ENCODE measurements at regions not wholly inside any gene's neighbourhood (a gene's known extent, or its start where the extent isn't known, plus 50 kb on each side); places are given as distances from the start of the nearest gene placed in this dataset.

GRCh38 chr3:152128356-152128755, 140.4 kb upstream of the MBNL1 start:
- Histone ChIP-seq H3K36me3 (ENCODE audit: control insufficient read depth, low read length) (no peaks in the 10 kb centered on the region), H3K4me1 (ENCODE audit: control insufficient read depth, low read length) (no peaks in the 10 kb centered on the region), H3K4me2 (ENCODE audit: low read length) (no peak overlapping the region), H3F3A (ENCODE audit: control insufficient read depth, insufficient read depth) (no peaks in the 10 kb centered on the region), H3K27me3 (ENCODE audit: control insufficient read depth, low read length) (no peaks in the 10 kb centered on the region), H3K27ac (ENCODE audit: low read depth, low read length) (no peak overlapping the region), H3K79me2 (ENCODE audit: control insufficient read depth, low read length) (no peaks in the 10 kb centered on the region), H3K9me3 (ENCODE audit: control insufficient read depth, insufficient read depth, low read length) (no peaks in the 10 kb centered on the region), H3K4me3 (ENCODE audit: low read length) (no peak overlapping the region), H3K9me2 (replicated peaks; ENCODE audit: control insufficient read depth, low read length) (no peaks in the 10 kb centered on the region), H4K20me1 (ENCODE audit: control insufficient read depth, insufficient read depth, low read depth, low read length) (no peaks in the 10 kb centered on the region)
- TF ChIP-seq, protein P1, sequence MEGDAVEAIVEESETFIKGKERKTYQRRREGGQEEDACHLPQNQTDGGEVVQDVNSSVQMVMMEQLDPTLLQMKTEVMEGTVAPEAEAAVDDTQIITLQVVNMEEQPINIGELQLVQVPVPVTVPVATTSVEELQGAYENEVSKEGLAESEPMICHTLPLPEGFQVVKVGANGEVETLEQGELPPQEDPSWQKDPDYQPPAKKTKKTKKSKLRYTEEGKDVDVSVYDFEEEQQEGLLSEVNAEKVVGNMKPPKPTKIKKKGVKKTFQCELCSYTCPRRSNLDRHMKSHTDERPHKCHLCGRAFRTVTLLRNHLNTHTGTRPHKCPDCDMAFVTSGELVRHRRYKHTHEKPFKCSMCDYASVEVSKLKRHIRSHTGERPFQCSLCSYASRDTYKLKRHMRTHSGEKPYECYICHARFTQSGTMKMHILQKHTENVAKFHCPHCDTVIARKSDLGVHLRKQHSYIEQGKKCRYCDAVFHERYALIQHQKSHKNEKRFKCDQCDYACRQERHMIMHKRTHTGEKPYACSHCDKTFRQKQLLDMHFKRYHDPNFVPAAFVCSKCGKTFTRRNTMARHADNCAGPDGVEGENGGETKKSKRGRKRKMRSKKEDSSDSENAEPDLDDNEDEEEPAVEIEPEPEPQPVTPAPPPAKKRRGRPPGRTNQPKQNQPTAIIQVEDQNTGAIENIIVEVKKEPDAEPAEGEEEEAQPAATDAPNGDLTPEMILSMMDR (IDR thresholded peaks at IDR 0.05; ENCODE audit: low read depth, low read length, poor library complexity, severe bottlenecking): no peak
- no peak for TF ChIP-seq EZH2phosphoT487 (IDR thresholded peaks at IDR 0.05; ENCODE audit: borderline replicate concordance, low read length)

GRCh38 chr3:152139651-152140050, 129.1 kb upstream of the MBNL1 start:
- no peaks in the 10 kb centered on the region for H3K36me3 ChIP-seq (ENCODE audit: control insufficient read depth, low read length)
- H3K4me3 ChIP-seq (ENCODE audit: low read length): no peak overlapping the region
- H3K79me2 ChIP-seq (ENCODE audit: control insufficient read depth, low read length): no peaks in the 10 kb centered on the region
- TF ChIP-seq, protein P1 (IDR thresholded peaks at IDR 0.05; ENCODE audit: low read depth, low read length, poor library complexity, severe bottlenecking): no peak
- no peak for TF ChIP-seq EZH2phosphoT487 (IDR thresholded peaks at IDR 0.05; ENCODE audit: borderline replicate concordance, low read length)
- H3K9me3 ChIP-seq (ENCODE audit: control insufficient read depth, insufficient read depth, low read length): no peaks in the 10 kb centered on the region
- no peaks in the 10 kb centered on the region for H4K20me1 ChIP-seq (ENCODE audit: control insufficient read depth, insufficient read depth, low read depth, low read length)
- no peaks in the 10 kb centered on the region for H3K9me2 ChIP-seq (replicated peaks; ENCODE audit: control insufficient read depth, low read length)
- no peaks in the 10 kb centered on the region for H3K4me1 ChIP-seq (ENCODE audit: control insufficient read depth, low read length)
- H3K27ac ChIP-seq (ENCODE audit: low read depth, low read length): no peak overlapping the region
- no peak overlapping the region for H3K4me2 ChIP-seq (ENCODE audit: low read length)
- H3F3A ChIP-seq (ENCODE audit: control insufficient read depth, insufficient read depth): no peaks in the 10 kb centered on the region
- no peaks in the 10 kb centered on the region for H3K27me3 ChIP-seq (ENCODE audit: control insufficient read depth, low read length)

GRCh38 chr3:152146461-152146860, 122.3 kb upstream of the MBNL1 start:
- Histone ChIP-seq H3K36me3 (ENCODE audit: control insufficient read depth, low read length) (no peaks in the 10 kb centered on the region), H4K20me1 (ENCODE audit: control insufficient read depth, insufficient read depth, low read depth, low read length) (no peaks in the 10 kb centered on the region), H3K27ac (ENCODE audit: low read depth, low read length) (no peak overlapping the region), H3K4me3 (ENCODE audit: low read length) (no peak overlapping the region), H3K4me1 (ENCODE audit: control insufficient read depth, low read length) (no peaks in the 10 kb centered on the region), H3K4me2 (ENCODE audit: low read length) (no peak overlapping the region), H3K79me2 (ENCODE audit: control insufficient read depth, low read length) (no peaks in the 10 kb centered on the region), H3F3A (ENCODE audit: control insufficient read depth, insufficient read depth) (no peaks in the 10 kb centered on the region), H3K9me3 (ENCODE audit: control insufficient read depth, insufficient read depth, low read length) (no peaks in the 10 kb centered on the region), H3K9me2 (replicated peaks; ENCODE audit: control insufficient read depth, low read length) (no peaks in the 10 kb centered on the region), H3K27me3 (ENCODE audit: control insufficient read depth, low read length) (no peaks in the 10 kb centered on the region)
- TF ChIP-seq, protein P1 (IDR thresholded peaks at IDR 0.05; ENCODE audit: low read depth, low read length, poor library complexity, severe bottlenecking): no peak
- no peak for TF ChIP-seq EZH2phosphoT487 (IDR thresholded peaks at IDR 0.05; ENCODE audit: borderline replicate concordance, low read length)

DNA sequence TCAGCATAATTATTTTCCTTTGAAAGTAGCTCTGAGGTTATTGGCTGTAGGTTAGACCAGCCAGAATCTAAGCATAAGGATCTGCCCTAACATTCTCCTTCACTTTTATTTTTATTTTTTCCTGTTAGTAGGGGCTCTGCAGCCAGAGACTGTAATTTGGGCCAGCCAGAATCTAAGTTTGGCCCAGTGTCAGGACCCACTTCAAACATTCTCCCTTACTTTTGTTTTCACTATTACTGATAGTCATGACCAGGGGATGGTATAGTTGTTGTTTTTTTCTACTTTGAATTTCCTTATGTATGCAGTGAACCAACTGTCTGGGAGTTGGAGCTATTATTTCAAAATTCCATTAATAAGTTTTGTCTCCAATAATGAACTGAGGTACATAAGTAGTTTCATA, 121.0 kb upstream of the MBNL1 start:
- H4K20me1 ChIP-seq (ENCODE audit: control insufficient read depth, insufficient read depth, low read depth, low read length): no peaks in the 10 kb centered on the region
- H3K79me2 ChIP-seq (ENCODE audit: control insufficient read depth, low read length): no peaks in the 10 kb centered on the region
- H3K9me3 ChIP-seq (ENCODE audit: control insufficient read depth, insufficient read depth, low read length): no peaks in the 10 kb centered on the region
- TF ChIP-seq, protein P1 (IDR thresholded peaks at IDR 0.05; ENCODE audit: low read depth, low read length, poor library complexity, severe bottlenecking): no peak
- TF ChIP-seq EZH2phosphoT487 (IDR thresholded peaks at IDR 0.05; ENCODE audit: borderline replicate concordance, low read length): no peak
- H3K27me3 ChIP-seq (ENCODE audit: control insufficient read depth, low read length): no peaks in the 10 kb centered on the region
- H3K36me3 ChIP-seq (ENCODE audit: control insufficient read depth, low read length): no peaks in the 10 kb centered on the region
- no peak overlapping the region for H3K27ac ChIP-seq (ENCODE audit: low read depth, low read length)
- H3K9me2 ChIP-seq (replicated peaks; ENCODE audit: control insufficient read depth, low read length): no peaks in the 10 kb centered on the region
- no peak overlapping the region for H3K4me3 ChIP-seq (ENCODE audit: low read length)
- no peaks in the 10 kb centered on the region for H3K4me1 ChIP-seq (ENCODE audit: control insufficient read depth, low read length)
- no peaks in the 10 kb centered on the region for H3F3A ChIP-seq (ENCODE audit: control insufficient read depth, insufficient read depth)
- no peak overlapping the region for H3K4me2 ChIP-seq (ENCODE audit: low read length)
